Epidermal melanocyte (primary cell): ENCODE measurements at regions not wholly inside any gene's neighbourhood (a gene's known extent, or its start where the extent isn't known, plus 50 kb on each side); places are given as distances from the start of the nearest gene placed in this dataset.

Source experiments
- DNase-seq: peaks from one replicate; pipeline ENCODE4 v3.0.0; 2011; ENCODE audit warnings: low spot score; ENCODE audit not compliant: insufficient read length

- DNase-seq = no peak
These were observed 306.9 kb downstream of the SLITRK6 start for GRCh38 chr13:85492283-85492682.

- DNase-seq = no peak
These were observed 312.6 kb downstream of the SLITRK6 start for GRCh38 chr13:85486663-85487062.

GRCh38 chr13:85473144-85473543 lies 326.1 kb downstream of the SLITRK6 start:
- no peak for DNase-seq

GRCh38 chr13:85469320-85469719 lies 329.9 kb downstream of the SLITRK6 start:
- DNase-seq = no peak

- DNase-seq = no peak
These were observed 336.3 kb downstream of the SLITRK6 start for GRCh38 chr13:85462792-85463425.

GRCh38 chr13:85461621-85462020 lies 337.6 kb downstream of the SLITRK6 start:
- DNase-seq = no peak

- DNase-seq = no peak
These were observed 353.7 kb downstream of the SLITRK6 start for GRCh38 chr13:85445534-85445933.

- DNase-seq = no peak
These were observed 357.2 kb downstream of the SLITRK6 start for GRCh38 chr13:85441975-85442374.

GRCh38 chr13:85441364-85441763 lies 357.9 kb downstream of the SLITRK6 start:
- DNase-seq = no peak

GRCh38 chr13:85436029-85436428 lies 363.2 kb downstream of the SLITRK6 start:
- no peak for DNase-seq

GRCh38 chr13:85434927-85435326 lies 364.3 kb downstream of the SLITRK6 start:
- DNase-seq = no peak

GRCh38 chr13:85432881-85433280 lies 366.3 kb downstream of the SLITRK6 start:
- no peak for DNase-seq

- no peak for DNase-seq
These were observed 367.5 kb downstream of the SLITRK6 start for GRCh38 chr13:85431720-85432119.

GRCh38 chr13:85430216-85430794 lies 368.9 kb downstream of the SLITRK6 start:
- DNase-seq = no peak

GRCh38 chr13:85427416-85427815 lies 371.8 kb downstream of the SLITRK6 start:
- DNase-seq = no peak

- DNase-seq = no peak
These were observed 379.1 kb downstream of the SLITRK6 start for GRCh38 chr13:85420136-85420535.

- DNase-seq = no peak
These were observed 379.6 kb downstream of the SLITRK6 start for GRCh38 chr13:85419611-85420010.

- DNase-seq = no peak
These were observed 381.4 kb downstream of the SLITRK6 start for GRCh38 chr13:85417807-85418206.

GRCh38 chr13:85413664-85414063 lies 385.6 kb downstream of the SLITRK6 start:
- DNase-seq = no peak

GRCh38 chr13:85412448-85412847 lies 386.8 kb downstream of the SLITRK6 start:
- DNase-seq = no peak

- DNase-seq = no peak
These were observed 387.6 kb downstream of the SLITRK6 start for GRCh38 chr13:85411591-85411990.

GRCh38 chr13:85408415-85408814 lies 390.8 kb downstream of the SLITRK6 start:
- no peak for DNase-seq

- DNase-seq = peak; percentile 21
These were observed 392.8 kb downstream of the SLITRK6 start for GRCh38 chr13:85406269-85406975.
